DOHH2 (cell line): ENCODE measurements at regions not wholly inside any gene's neighbourhood (a gene's known extent, or its start where the extent isn't known, plus 50 kb on each side); places are given as distances from the start of the nearest gene placed in this dataset.

Experiments used
- EZH2phosphoT487 ChIP-seq: fragments of 200-600 bp; sonication (generic); IDR thresholded peaks from 2 replicates; pipeline ENCODE4 v1.6.1; 2017; ENCODE audit warnings: borderline replicate concordance, mild to moderate bottlenecking, antibody characterized with exemption, low read length, moderate library complexity, mixed read lengths
- TF ChIP-seq, protein P1 (sequence below): fragments of 200-600 bp; sonication (generic); IDR thresholded peaks from one replicate; pipeline ENCODE4 v1.5.1; 2014; ENCODE audit warnings: antibody characterized with exemption, mild to moderate bottlenecking, low read depth, low read length; ENCODE audit not compliant: poor library complexity, severe bottlenecking

DNA sequence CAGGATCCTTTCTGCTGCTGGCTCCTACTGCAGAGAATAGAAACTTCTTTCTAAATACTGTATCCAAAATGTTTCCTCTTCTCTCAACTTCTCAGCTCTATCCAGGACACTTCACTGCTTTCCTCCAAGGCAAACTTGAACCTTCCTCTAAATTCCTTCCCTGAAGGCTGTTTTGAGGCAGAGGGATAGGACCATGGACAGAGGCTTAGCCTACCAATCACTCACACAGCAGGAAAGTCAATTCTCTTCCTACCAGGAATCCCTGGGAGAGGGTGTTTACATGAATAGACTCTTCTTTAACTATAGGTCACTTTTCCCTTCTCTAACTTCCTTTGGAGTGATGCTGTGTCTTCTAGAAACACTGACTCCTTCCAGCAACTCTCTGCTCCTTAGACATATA, 115.6 kb upstream of the MKLN1 start:
- TF ChIP-seq, protein P1, sequence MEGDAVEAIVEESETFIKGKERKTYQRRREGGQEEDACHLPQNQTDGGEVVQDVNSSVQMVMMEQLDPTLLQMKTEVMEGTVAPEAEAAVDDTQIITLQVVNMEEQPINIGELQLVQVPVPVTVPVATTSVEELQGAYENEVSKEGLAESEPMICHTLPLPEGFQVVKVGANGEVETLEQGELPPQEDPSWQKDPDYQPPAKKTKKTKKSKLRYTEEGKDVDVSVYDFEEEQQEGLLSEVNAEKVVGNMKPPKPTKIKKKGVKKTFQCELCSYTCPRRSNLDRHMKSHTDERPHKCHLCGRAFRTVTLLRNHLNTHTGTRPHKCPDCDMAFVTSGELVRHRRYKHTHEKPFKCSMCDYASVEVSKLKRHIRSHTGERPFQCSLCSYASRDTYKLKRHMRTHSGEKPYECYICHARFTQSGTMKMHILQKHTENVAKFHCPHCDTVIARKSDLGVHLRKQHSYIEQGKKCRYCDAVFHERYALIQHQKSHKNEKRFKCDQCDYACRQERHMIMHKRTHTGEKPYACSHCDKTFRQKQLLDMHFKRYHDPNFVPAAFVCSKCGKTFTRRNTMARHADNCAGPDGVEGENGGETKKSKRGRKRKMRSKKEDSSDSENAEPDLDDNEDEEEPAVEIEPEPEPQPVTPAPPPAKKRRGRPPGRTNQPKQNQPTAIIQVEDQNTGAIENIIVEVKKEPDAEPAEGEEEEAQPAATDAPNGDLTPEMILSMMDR, result no peak
- TF ChIP-seq EZH2phosphoT487, result no peak
